Stimulated activated effector memory CD8-positive, alpha-beta T cell treated with anti-CD3 and anti-CD28 coated beads, Interleukin-12 subunit alpha, Interleukin-12 subunit beta, amount 100 ng/mL, for 72 hours (primary cell): ENCODE measurements at regions not wholly inside any gene's neighbourhood (a gene's known extent, or its start where the extent isn't known, plus 50 kb on each side); places are given as distances from the start of the nearest gene placed in this dataset.

Source experiments
- ATAC-seq: fragments of 150-1000 bp; cut with Tn5 transposase; 2 replicates; pipeline ENCODE4 v1.10.0; 2021
- DNase-seq, 2 donors: peaks; one replicate each; pipeline ENCODE4 v3.0.0; 2021 to 2022; ENCODE audit warnings: low spot score in 2 of 2
- H3K27ac Mint-ChIP-seq: one replicate; pipeline ENCODE4 v1.8.0; 2022; ENCODE audit warnings: mild to moderate bottlenecking, mixed read lengths
- H3K36me3 Mint-ChIP-seq: one replicate; pipeline ENCODE4 v1.8.0; 2022; ENCODE audit warnings: mild to moderate bottlenecking, mixed read lengths
- H3K4me1 Mint-ChIP-seq: one replicate; pipeline ENCODE4 v1.8.0; 2022; ENCODE audit warnings: mixed read lengths
- H3K4me3 Mint-ChIP-seq: one replicate; pipeline ENCODE4 v1.8.0; 2022; ENCODE audit warnings: mild to moderate bottlenecking, mixed read lengths
- H3K9me3 Mint-ChIP-seq: one replicate; pipeline ENCODE4 v1.8.0; 2022; ENCODE audit warnings: mixed read lengths

DNA sequence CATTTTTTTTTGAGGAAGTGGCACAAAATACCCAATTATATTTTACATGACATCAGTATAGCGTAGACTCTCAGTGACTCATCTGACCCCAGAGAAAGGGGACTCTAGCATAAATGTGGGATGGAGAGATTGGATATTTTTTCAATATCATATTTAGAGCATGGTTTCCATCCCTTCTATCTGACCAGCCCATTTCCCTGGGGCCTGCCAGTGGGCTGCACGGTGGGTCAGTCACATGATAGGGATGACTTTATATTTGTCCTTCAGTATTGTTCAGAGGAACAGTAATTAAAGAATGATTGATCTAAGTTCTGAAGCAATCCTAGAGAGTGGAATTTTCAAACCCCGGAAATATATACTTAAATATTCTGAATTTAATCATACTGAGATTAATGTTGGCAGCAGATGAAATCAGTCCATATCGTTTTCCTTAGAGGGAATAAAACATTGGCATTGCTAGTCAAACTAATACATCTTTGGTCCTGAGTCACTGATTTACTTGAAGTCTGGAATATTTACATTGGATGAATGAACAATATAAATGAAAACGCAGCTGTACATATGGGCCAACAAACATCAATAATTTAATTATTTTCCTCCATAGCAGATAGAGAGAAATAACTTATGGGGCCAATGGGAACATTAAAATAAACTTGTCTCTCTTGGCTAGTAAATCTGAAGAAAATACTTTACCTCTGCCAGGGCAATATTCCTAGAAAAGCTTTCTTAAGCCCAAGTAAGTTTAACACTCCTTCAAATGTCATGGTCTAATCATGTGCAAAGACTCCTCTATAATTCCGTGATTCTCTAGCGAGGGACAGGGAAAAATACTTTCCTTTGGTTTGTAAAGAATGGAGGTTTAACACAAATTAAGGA is 563.6 kb upstream of the PKDCC start:
- no peak for DNase-seq
- ATAC-seq, result no peak
- Mint-ChIP-seq H3K36me3 (no peaks in the 10 kb centered on the region), H3K27ac (no peak overlapping the region), H3K9me3 (no peaks in the 10 kb centered on the region), H3K4me3 (no peak overlapping the region), H3K4me1 (no peaks in the 10 kb centered on the region)

DNA sequence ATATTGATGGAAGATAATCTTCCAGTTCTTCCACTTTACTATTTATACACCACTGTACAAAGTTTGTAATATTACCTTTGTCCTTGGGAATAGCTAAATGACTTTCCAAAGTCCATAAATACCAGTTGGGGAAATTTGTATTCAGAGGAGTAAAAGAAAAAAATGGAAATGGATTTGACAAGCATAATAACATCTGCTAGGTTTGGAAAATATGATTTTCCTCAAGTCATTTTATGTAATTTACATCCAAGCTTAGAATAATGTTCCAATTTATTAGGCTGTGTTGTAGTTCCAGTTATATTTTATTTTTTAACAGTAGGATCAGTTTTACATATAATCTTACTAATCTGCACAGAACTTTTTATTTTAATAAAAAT is 563.0 kb upstream of the PKDCC start:
- ATAC-seq, result no peak
- Mint-ChIP-seq H3K27ac (no peak overlapping the region), H3K4me3 (no peak overlapping the region), H3K36me3 (no peaks in the 10 kb centered on the region), H3K4me1 (no peaks in the 10 kb centered on the region), H3K9me3 (peaks cover 3% of the 10 kb centered on the region)
- no peak for DNase-seq

DNA sequence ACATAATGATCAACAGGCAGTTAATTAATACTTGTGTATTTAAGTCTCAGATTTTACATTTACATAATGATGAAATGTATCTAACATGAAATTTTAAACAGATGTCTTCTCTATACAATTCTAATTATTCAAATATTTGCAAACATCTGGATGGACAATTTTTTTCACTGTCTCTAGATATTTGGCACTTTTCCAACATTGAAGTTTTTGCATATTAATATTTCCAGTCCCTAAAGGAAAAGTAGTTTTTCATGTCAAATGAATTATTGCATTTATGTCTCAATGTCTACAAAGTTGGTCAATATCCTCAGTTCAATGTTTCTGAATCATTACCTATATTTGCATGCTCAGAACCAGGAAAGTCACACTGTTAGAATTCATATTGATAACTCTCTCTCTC is 560.9 kb upstream of the PKDCC start:
- no peak overlapping the region for H3K27ac Mint-ChIP-seq
- H3K9me3 Mint-ChIP-seq, result peaks cover 4% of the 10 kb centered on the region
- H3K4me3 Mint-ChIP-seq, result no peak overlapping the region
- ATAC-seq, result no peak
- H3K36me3 Mint-ChIP-seq, result no peaks in the 10 kb centered on the region
- no peak for DNase-seq
- H3K4me1 Mint-ChIP-seq, result no peaks in the 10 kb centered on the region

DNA sequence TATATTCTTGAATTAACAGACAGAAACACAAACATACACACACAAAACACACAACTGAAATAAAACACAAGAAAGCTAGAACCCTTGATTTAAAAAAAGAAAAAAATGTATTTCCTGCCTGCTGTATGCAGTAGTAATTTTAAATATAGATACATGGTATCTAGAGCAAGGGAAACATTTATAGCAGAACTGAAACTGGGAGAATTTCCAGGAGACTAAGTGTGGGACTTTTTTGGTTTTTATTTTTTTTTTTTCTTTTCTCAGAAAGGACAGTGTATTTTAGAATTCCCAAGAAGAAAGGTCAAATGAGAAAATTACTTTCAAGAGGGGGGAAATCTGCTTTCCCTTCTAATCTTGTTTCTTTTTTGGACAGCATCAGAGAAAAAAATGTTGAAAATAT is 558.9 kb upstream of the PKDCC start:
- peaks cover 10% of the 10 kb centered on the region for H3K9me3 Mint-ChIP-seq
- H3K4me1 Mint-ChIP-seq, result no peaks in the 10 kb centered on the region
- no peak overlapping the region for H3K27ac Mint-ChIP-seq
- H3K4me3 Mint-ChIP-seq, result no peak overlapping the region
- no peaks in the 10 kb centered on the region for H3K36me3 Mint-ChIP-seq
- ATAC-seq, result no peak
- no peak for DNase-seq

DNA sequence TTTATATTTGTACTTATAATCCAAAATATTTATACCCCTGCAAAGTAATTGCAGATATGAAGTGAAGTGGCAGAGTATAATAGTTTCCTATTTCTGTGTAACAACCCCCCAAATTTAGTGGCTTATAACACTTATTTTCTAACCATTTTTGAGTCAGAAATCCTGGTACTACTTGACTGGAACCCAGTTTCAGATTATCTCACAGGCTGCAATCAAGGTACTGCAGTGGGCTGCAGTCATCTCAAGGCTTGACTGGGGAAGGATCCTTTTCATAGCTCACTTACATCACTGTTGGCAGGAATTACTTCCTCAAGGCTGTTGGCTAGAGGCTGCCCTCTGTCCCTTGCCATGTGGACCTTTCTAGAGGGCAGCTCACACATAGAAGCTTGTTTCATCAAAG is 558.2 kb upstream of the PKDCC start:
- H3K36me3 Mint-ChIP-seq, result no peaks in the 10 kb centered on the region
- H3K9me3 Mint-ChIP-seq, result peaks cover 14% of the 10 kb centered on the region
- H3K27ac Mint-ChIP-seq, result no peak overlapping the region
- no peaks in the 10 kb centered on the region for H3K4me1 Mint-ChIP-seq
- H3K4me3 Mint-ChIP-seq, result no peak overlapping the region
- DNase-seq (no peak), ATAC-seq (no peak)

DNA sequence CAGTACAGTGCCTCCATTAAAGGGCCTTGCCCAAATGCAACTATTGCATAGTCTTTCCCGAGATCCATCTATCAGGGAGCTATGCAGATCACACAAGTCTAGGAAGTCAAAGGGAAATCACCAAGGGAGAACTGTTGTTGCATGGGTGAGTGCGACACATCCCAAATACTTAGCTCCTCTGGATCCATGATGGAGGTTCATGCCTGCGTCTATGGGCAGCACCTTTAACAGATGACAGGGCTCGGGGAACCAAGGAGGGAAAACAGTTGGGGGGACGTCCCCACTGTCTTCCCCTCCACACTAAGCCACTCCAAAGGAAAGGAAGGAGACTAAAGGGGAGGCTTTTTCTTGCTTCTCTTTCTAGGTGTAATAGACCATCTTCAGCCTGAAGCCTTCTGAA is 552.8 kb upstream of the PKDCC start:
- DNase-seq (no peak), ATAC-seq (no peak)
- H3K27ac Mint-ChIP-seq, result no peak overlapping the region
- H3K4me3 Mint-ChIP-seq, result no peak overlapping the region
- no peaks in the 10 kb centered on the region for H3K36me3 Mint-ChIP-seq
- H3K4me1 Mint-ChIP-seq, result no peaks in the 10 kb centered on the region
- H3K9me3 Mint-ChIP-seq, result peaks cover 22% of the 10 kb centered on the region

DNA sequence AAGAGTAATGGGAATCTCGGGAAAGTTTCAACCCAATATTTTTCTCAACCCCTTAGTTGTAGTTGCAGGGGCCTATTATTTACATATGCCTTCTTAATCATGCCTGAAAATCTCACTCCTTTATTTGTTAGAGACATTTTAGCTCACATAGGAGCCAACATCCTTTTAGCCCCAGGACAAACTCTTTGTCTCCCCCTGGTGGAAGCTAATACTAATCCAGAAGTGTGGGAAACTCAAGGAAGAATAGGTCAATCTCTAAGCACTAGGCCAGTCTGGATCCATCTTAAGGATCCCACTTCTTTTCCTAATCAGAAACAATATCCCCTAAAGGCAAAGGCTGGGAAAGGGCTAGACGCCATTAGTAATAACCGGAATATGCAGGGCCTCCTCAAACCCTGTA is 550.9 kb upstream of the PKDCC start:
- no peak overlapping the region for H3K27ac Mint-ChIP-seq
- H3K4me3 Mint-ChIP-seq, result no peak overlapping the region
- H3K9me3 Mint-ChIP-seq, result peaks cover 26% of the 10 kb centered on the region
- H3K4me1 Mint-ChIP-seq, result no peaks in the 10 kb centered on the region
- DNase-seq, result no peak
- ATAC-seq, result no peak
- no peaks in the 10 kb centered on the region for H3K36me3 Mint-ChIP-seq

DNA sequence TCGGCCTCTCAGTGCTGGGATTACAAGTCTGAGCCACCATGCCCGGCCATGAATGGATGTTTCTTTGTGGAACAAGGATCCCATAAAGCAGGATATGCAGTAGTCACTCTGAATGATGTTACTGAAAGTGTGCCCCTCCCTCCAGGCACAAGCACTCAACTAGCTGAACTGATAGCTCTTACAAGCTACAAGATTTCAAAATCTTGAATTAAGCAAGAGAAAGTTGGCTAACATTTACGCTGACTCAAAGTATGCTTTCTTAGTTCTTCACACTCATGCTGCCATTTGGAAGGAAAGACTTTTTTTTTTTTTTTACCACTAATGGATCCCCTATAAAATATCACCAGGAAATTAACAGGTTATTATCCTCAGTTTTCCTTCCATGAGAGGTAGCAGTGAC is 549.0 kb upstream of the PKDCC start:
- DNase-seq, result no peak
- H3K27ac Mint-ChIP-seq, result no peak overlapping the region
- H3K4me1 Mint-ChIP-seq, result no peaks in the 10 kb centered on the region
- H3K36me3 Mint-ChIP-seq, result no peaks in the 10 kb centered on the region
- ATAC-seq, result no peak
- H3K9me3 Mint-ChIP-seq, result peaks cover 25% of the 10 kb centered on the region
- no peak overlapping the region for H3K4me3 Mint-ChIP-seq

DNA sequence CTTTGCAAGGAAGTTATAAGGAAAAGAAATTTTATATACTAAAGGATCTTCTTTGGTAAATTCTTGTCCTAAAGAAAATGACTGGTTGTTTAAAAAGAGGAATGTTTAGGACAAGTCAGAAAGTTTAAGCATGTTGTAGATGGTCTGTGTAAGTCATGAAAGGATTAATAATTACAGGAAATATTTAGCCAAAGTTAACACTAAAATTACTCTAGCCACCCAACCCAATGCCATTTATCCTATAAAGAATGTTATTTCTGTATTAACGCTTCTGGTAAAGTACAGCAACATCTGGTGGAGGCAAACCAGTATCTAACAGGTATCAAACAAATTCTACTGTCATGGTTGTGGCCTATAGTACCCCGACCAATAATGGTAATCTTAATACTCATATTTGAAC is 546.9 kb upstream of the PKDCC start:
- DNase-seq (no peak), ATAC-seq (no peak)
- H3K4me1 Mint-ChIP-seq, result no peaks in the 10 kb centered on the region
- no peak overlapping the region for H3K4me3 Mint-ChIP-seq
- H3K9me3 Mint-ChIP-seq, result peaks cover 11% of the 10 kb centered on the region
- H3K27ac Mint-ChIP-seq, result no peak overlapping the region
- H3K36me3 Mint-ChIP-seq, result no peaks in the 10 kb centered on the region

DNA sequence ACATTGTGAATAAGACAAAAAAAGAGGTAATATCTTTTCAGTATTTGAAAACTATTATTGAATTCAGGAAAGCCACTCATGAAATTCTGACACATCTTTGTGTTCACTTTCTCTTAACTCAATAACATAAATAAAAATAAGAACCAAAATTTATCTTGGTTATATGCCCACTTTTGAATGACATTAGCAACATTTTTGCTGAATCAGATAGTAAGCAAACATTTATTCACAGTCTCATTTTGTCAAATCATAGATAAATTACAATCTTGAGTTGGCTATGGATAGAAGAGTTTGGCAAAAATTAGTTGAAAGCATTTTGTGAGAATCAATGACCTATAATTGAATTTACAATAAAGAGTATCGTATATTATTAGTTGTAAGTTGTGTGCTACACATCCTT is 545.1 kb upstream of the PKDCC start:
- peaks cover 7% of the 10 kb centered on the region for H3K9me3 Mint-ChIP-seq
- no peak overlapping the region for H3K4me3 Mint-ChIP-seq
- H3K36me3 Mint-ChIP-seq, result no peaks in the 10 kb centered on the region
- ATAC-seq, result no peak
- no peak for DNase-seq
- no peaks in the 10 kb centered on the region for H3K4me1 Mint-ChIP-seq
- no peak overlapping the region for H3K27ac Mint-ChIP-seq

DNA sequence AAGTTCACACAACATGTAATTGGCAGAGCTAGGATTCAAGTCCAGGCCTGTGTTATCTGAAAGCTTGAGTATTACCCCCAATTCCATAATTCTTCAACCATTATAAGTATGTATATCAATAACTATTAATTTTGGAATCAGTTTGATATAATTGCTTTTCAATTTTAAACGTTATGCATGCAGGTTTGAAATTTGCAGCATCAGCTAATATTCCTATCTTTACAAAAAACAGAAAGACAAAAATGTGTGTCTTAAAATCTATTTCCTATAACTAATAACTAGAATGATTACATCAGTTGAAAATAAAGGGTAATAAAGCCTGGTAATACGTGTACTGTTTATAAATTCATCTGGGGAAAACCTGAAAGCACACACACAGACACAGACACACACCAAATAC is 543.3 kb upstream of the PKDCC start:
- Mint-ChIP-seq H3K4me1 (no peaks in the 10 kb centered on the region), H3K36me3 (no peaks in the 10 kb centered on the region), H3K4me3 (no peak overlapping the region), H3K9me3 (peaks cover 7% of the 10 kb centered on the region), H3K27ac (no peak overlapping the region)
- no peak for ATAC-seq
- DNase-seq, result no peak

DNA sequence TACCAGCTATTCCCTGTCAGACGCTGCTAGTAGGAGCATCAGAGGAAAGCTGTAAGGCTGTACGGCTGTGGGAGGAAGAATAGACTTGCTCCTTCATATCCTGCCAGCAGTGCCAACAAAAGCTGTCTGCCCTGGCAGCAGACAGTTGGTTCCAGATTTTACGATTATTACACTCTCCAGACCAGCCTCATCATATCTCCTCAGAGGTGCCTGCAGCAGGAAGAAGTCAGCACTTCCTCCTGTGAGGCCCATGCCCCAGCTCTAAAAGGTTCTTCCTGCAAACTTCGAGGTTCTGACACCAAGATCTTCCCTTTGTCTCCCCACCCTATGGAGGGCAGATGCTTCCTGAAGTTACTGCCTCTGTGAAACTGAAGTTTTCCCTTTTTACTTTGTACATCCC is 537.7 kb upstream of the PKDCC start:
- Mint-ChIP-seq H3K36me3 (no peaks in the 10 kb centered on the region), H3K4me1 (no peaks in the 10 kb centered on the region), H3K4me3 (no peak overlapping the region), H3K9me3 (no peaks in the 10 kb centered on the region), H3K27ac (no peak overlapping the region)
- no peak for DNase-seq
- no peak for ATAC-seq

DNA sequence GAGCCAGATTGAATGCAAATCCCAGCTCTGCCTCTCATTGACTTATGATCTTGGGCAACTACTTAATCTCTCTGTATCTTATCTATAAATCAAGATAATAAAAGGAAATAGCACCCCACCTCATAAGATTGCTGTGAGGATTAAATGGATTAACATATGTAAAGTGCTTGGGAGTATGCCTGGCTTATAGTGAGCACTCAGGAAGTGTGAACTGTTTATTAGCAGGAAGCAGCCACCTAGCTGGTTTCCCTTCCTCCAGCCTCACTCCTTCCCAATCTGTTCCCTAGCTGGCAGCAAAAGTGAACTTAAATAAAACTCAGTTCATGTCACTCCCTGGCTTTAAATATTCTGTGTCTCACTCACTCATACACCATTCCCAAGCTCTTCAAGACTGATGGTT is 526.6 kb upstream of the PKDCC start:
- Mint-ChIP-seq H3K9me3 (no peaks in the 10 kb centered on the region), H3K36me3 (no peaks in the 10 kb centered on the region), H3K4me3 (no peak overlapping the region), H3K27ac (no peak overlapping the region), H3K4me1 (no peaks in the 10 kb centered on the region)
- ATAC-seq, result no peak
- no peak for DNase-seq

DNA sequence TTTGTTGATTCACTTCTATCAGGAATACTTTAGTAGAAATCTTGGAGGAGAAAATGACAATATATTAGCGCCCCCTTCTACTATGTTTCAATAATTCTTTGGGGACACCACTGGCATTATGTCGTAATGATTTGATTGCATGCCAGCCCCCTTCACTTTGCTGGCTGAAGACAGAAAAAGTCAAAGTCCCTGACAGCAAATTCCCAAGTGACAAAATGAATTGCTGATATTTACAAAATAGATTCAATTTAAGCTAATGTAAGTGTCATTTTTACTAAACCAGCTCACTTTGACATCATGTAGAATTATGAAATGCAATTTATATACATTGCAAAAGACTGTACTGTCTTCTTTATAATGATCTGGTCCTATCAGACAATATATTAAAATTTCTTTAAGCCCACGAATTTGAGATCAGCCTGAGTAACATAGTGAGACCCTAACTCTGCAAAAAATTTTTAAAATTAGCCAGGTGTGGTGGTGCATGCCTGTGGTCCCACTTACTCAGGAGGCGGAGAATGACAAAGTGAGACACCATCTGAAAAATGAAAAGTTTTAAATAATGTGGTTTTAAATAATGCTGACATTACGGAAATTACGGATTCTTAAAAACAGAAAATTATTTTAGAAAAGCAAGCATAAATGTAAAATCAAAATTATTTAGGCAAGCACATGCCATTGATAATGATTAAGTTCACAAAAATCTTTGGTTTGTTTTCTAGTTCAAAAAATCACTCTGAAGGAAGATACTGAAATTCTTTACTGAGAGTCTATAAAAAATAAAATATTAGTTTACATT is 520.1 kb upstream of the PKDCC start:
- Mint-ChIP-seq H3K36me3 (no peaks in the 10 kb centered on the region), H3K4me3 (no peak overlapping the region), H3K4me1 (no peaks in the 10 kb centered on the region), H3K9me3 (peaks cover 2% of the 10 kb centered on the region), H3K27ac (no peak overlapping the region)
- no peak for ATAC-seq
- no peak for DNase-seq

DNA sequence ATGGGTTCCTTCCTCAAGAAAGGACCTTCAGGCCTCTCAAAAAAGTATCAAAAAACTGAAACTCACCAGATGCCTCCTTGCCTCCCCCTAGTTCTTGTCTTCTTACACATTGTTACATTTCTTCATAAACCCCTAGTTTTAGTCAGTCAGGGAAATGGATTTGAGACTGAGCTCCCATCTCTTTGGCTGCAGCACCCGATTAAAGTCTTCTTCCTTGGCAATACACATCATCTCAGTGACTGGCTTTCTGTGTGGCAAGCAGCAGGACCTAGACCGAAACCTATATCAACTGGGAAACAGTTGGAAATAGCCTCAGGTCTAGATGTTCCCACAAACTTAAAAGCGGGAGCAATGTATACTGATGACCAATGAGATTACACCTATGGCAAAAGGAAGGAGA is 512.2 kb upstream of the PKDCC start:
- no peak overlapping the region for H3K4me3 Mint-ChIP-seq
- peaks cover 5% of the 10 kb centered on the region for H3K9me3 Mint-ChIP-seq
- ATAC-seq (no peak), DNase-seq (no peak)
- no peak overlapping the region for H3K27ac Mint-ChIP-seq
- H3K36me3 Mint-ChIP-seq, result no peaks in the 10 kb centered on the region
- no peaks in the 10 kb centered on the region for H3K4me1 Mint-ChIP-seq

DNA sequence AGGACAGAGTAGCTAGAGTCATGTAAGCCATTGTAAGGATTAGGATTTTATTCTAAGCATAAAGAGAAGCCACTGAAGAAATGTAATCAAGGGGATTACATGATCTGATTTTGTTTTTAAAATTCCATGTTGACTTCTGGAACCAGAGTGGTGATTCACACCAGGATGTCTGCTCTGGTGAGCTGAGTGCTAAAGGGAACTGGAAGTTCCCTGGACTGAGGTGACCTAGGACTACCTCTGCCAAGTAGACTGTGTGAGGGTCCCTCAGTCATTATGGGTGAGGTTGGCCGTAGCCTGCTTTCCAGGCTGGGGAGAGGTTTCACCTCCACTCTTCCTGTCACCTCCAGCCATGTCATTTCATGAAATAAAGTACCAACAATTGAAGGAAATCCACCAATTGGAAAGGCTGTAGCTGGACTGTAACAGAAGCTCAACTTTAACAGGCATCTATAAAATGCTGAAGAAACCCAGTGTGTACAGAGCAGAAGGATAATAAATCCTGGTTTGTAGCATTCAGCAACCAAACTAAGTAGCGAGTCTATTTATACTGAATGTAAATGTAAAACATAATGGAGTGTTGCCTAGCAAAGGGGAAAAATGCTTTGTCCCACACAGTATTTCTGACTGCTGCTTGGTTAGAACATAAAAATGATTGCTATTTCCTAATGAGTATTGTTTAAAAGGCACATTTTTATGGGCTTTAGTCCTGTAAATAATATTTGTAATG is 507.4 kb upstream of the PKDCC start:
- no peak overlapping the region for H3K4me3 Mint-ChIP-seq
- H3K27ac Mint-ChIP-seq, result no peak overlapping the region
- no peaks in the 10 kb centered on the region for H3K36me3 Mint-ChIP-seq
- no peak for DNase-seq
- peaks cover 3% of the 10 kb centered on the region for H3K9me3 Mint-ChIP-seq
- no peaks in the 10 kb centered on the region for H3K4me1 Mint-ChIP-seq
- ATAC-seq, result no peak
